A549 (cell line): ENCODE measurements at regions not wholly inside any gene's neighbourhood (a gene's known extent, or its start where the extent isn't known, plus 50 kb on each side); places are given as distances from the start of the nearest gene placed in this dataset.

Experiments used
- ATAC-seq, 2 experiments: fragments of 200-7000 bp in 1 of 2; fragments of >200 bp in 1 of 2; cut with Nextera tagmentation in 1 of 2; cut with Tn5 transposase in 1 of 2; 3 replicates each; pipeline versions ENCODE4 v1.8.0 to v1.9.1; 2018 to 2020; ENCODE audit warnings: mild to moderate bottlenecking in 1 of 2, moderate library complexity in 1 of 2
- CTCF ChIA-PET: fragments of 300-600 bp; sonication (Branson Sonifier 250); formaldehyde crosslinking; extraction: SDS; loops from one replicate; lab custom pipeline; 2021; ENCODE audit warnings: antibody characterized with exemption, inconsistent platforms; lab: Yijun Ruan, JAX
- POLR2A ChIA-PET: fragments of 350-600 bp; formaldehyde crosslinking; extraction: SDS; loops from one replicate; lab custom pipeline; 2021; ENCODE audit warnings: antibody characterized with exemption, inconsistent platforms; lab: Yijun Ruan, JAX
- DNase-seq, 2 experiments: peaks; one replicate each; pipeline versions ENCODE4 v3.0.0 to v3.0.0-alpha.2; 2011 to 2016; ENCODE audit warnings: low read depth in 1 of 2, low spot score in 1 of 2
- FAIRE-seq: peaks from 2 replicates; lab custom pipeline; 2011; peaks lifted over from hg19 to GRCh38; lab: Jason Lieb, UNC
- H3K27ac ChIP-seq, 2 experiments: fragments of >200 bp; sonication (Bioruptor Twin); formaldehyde crosslinking; 3 replicates each; pipeline ENCODE4 v1.5.1; 2016 to 2017
- H3K4me1 ChIP-seq: fragments of >200 bp; sonication (Bioruptor Twin); formaldehyde crosslinking; 3 replicates; pipeline ENCODE4 v1.6.1; 2016
- H3K4me2 ChIP-seq: fragments of >200 bp; sonication (Bioruptor Twin); formaldehyde crosslinking; 3 replicates; pipeline ENCODE4 v1.6.1; 2016
- H3K4me3 ChIP-seq: fragments of >200 bp; sonication (Bioruptor Twin); formaldehyde crosslinking; 3 replicates; pipeline ENCODE4 v1.5.1; 2016
- H3K9me3 ChIP-seq: fragments of >200 bp; sonication (Bioruptor Twin); formaldehyde crosslinking; 3 replicates; pipeline ENCODE4 v1.6.1; 2016
- CBX8 ChIP-seq: fragments of 200-600 bp; sonication (generic); IDR thresholded peaks from 2 replicates; pipeline ENCODE4 v1.6.1; 2016
- EHF ChIP-seq: fragments of 250-450 bp; sonication (Bioruptor Pico); IDR thresholded peaks from 2 replicates; pipeline ENCODE4 v1.5.0; 2020; ENCODE audit warnings: mild to moderate bottlenecking
- FOSL2 ChIP-seq, 2 experiments: fragments of 450-650 bp in 1 of 2; fragments of >200 bp in 1 of 2; sonication (Bioruptor Twin) in 1 of 2; formaldehyde crosslinking; IDR thresholded peaks; 2 replicates each; pipeline versions ENCODE4 v1.5.0 to v1.6.1; 2016 to 2020; ENCODE audit warnings: mild to moderate bottlenecking in 1 of 2, moderate library complexity in 1 of 2
- JUN ChIP-seq, 2 experiments: fragments of >200 bp; sonication (Bioruptor Twin); formaldehyde crosslinking; IDR thresholded peaks; 2 replicates in 1 of 2; 3 replicates in 1 of 2; pipeline ENCODE4 v1.6.1; 2016 to 2017
- KDM1A ChIP-seq: fragments of 200-600 bp; sonication (generic); IDR thresholded peaks from 2 replicates; pipeline ENCODE4 v1.6.1; 2016; ENCODE audit warnings: low read depth, mild to moderate bottlenecking
- KDM5A ChIP-seq: fragments of 200-600 bp; sonication (generic); IDR thresholded peaks from 2 replicates; pipeline ENCODE4 v1.6.1; 2016; ENCODE audit warnings: antibody characterized with exemption, mild to moderate bottlenecking
- MAFK ChIP-seq: fragments of 450-650 bp; IDR thresholded peaks from 2 replicates; pipeline ENCODE4 v1.6.1; 2014; ENCODE audit not compliant: partially characterized antibody
- NFE2L2 ChIP-seq: fragments of 150-350 bp; conservative IDR thresholded peaks from 2 replicates; pipeline ENCODE4 v1.6.1; 2014; ENCODE audit warnings: low read length
- NPAS2 ChIP-seq: fragments of 250-450 bp; sonication (Bioruptor Pico); IDR thresholded peaks from 2 replicates; pipeline ENCODE4 v1.8.0; 2022; ENCODE audit warnings: mild to moderate bottlenecking, moderate library complexity, borderline replicate concordance
- NR3C1 ChIP-seq: fragments of >200 bp; sonication (Bioruptor Twin); formaldehyde crosslinking; IDR thresholded peaks from 3 replicates; pipeline ENCODE4 v1.6.1; 2017
- PHF8 ChIP-seq: fragments of 200-600 bp; sonication (generic); IDR thresholded peaks from 2 replicates; pipeline ENCODE4 v1.6.1; 2016; ENCODE audit warnings: low read depth, mild to moderate bottlenecking, antibody characterized with exemption, moderate library complexity, borderline replicate concordance
- POLR2A ChIP-seq: IDR thresholded peaks from 2 replicates; pipeline ENCODE4 v1.6.1; 2012; ENCODE audit warnings: mild to moderate bottlenecking, low read length
- RCOR1 ChIP-seq: fragments of 150-350 bp; IDR thresholded peaks from 2 replicates; pipeline ENCODE4 v1.6.1; 2014; ENCODE audit warnings: antibody characterized with exemption, low read length, low read depth
- SMC3 ChIP-seq: fragments of >200 bp; sonication (Bioruptor Twin); formaldehyde crosslinking; IDR thresholded peaks from 3 replicates; pipeline ENCODE4 v1.6.1; 2018; ENCODE audit warnings: inconsistent platforms
- TFCP2L1 ChIP-seq: fragments of 250-450 bp; sonication (Bioruptor Pico); IDR thresholded peaks from 2 replicates; pipeline ENCODE4 v1.5.0; 2021; ENCODE audit warnings: mild to moderate bottlenecking
- ZC3H11A ChIP-seq: fragments of 450-650 bp; IDR thresholded peaks from 2 replicates; pipeline ENCODE4 v1.6.1; 2014; ENCODE audit warnings: antibody characterized with exemption, mild to moderate bottlenecking
- ZNF302 ChIP-seq: fragments of 250-450 bp; sonication (Bioruptor Pico); IDR thresholded peaks from 2 replicates; pipeline ENCODE4 v1.9.0; 2021; ENCODE audit warnings: inconsistent platforms, mild to moderate bottlenecking, moderate library complexity
- WGBS: methylation state at CpG from one replicate; pipeline ENCODE4 v1.1.6; 2017; ENCODE audit errors: missing lambda C conversion rate; 5-methylcytosine and 5-hydroxymethylcytosine counted together
- TF ChIP-seq, protein P1 (sequence below): fragments of 250-450 bp; sonication (Bioruptor Pico); IDR thresholded peaks from 2 replicates; pipeline ENCODE4 v1.5.0; 2021; ENCODE audit warnings: mild to moderate bottlenecking, moderate library complexity, borderline replicate concordance
- TF ChIP-seq, protein P2 (sequence below): fragments of 150-350 bp; IDR thresholded peaks from 2 replicates; pipeline ENCODE4 v1.6.1; 2014; ENCODE audit warnings: low read depth, mild to moderate bottlenecking, low read length
- TF ChIP-seq, protein P3 (sequence below): IDR thresholded peaks from 2 replicates; pipeline ENCODE4 v1.6.1; 2012; ENCODE audit warnings: low read depth, borderline replicate concordance
- TF ChIP-seq, protein P4 (sequence below): fragments of 200-600 bp; sonication (generic); IDR thresholded peaks from 2 replicates; pipeline ENCODE4 v1.6.1; 2016; ENCODE audit warnings: antibody characterized with exemption, mild to moderate bottlenecking, moderate library complexity

DNA sequence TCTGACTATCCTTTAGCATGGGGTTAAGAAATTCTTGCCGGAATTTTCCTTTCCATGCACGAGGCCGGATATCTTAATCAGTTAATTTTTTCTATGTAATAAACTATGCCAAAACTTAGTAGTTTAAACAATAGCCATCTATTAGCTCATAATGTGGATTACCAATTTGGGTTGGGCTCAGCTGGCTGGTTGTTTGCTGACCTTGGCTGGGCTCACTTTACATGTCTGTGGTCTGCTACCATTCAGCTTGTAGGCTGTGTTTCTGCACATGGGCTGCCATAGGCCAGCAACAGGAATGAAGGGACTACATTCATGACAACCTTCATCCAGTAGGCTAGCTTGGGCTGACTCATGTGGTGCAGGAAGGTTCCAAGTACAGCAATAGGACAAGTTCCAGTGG, 56.0 kb upstream of the NTPCR start:
- ChIA-PET CTCF (interaction anchor here (0.6 to 1.3 kb wide), 4 partner anchors 15 to 1580 kb away, joined by 3 read pairs; no protein-coding TSS in a partner anchor), POLR2A (no interaction called here)
- no peak for ATAC-seq

DNA sequence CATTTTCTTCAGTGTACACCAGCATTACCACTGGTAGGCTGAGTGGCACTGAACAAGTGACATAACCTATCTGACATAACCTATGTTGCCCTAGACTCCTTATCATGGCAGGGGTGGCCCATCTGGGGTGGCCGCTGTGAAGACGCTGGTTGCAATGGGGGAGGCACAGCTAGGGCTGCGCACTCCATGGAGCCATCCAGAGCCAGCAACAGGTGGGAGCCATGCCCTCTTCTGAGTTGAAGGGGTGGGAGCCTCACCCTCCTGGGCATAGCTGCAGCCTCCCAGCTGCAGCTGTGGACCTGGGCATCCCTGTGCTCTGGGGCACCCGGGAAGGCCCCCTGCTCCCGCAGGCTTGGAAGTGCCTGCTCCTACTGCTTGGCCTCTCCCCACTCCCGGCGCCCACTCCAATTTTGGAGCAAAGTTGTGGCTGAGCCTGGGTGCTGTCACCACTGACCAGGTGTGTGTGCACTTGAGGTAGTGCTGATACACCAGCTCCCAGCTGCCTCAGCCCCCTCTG, 52.4 kb upstream of the NTPCR start:
- 86% methylated on average over 6 of the region's 7 CpGs for WGBS
- ATAC-seq (no peak), FAIRE-seq (no peak), DNase-seq (no peak)
- ChIA-PET CTCF (interaction anchor here (1.0 to 1.1 kb wide), 2 partner anchors 14 to 18 kb away, joined by 4 read pairs; no protein-coding TSS in a partner anchor), POLR2A (no interaction called here)
- Histone ChIP-seq H3K4me3 (no peak overlapping the region), H3K27ac (no peak overlapping the region), H3K4me2 (no peak overlapping the region), H3K9me3 (no peaks in the 10 kb centered on the region), H3K4me1 (no peaks in the 10 kb centered on the region)
- no peak for TF ChIP-seq CBX8
- no peak for TF ChIP-seq NPAS2
- TF ChIP-seq MAFK, result no peak
- TF ChIP-seq POLR2A, result no peak
- TF ChIP-seq ZC3H11A, result no peak
- TF ChIP-seq FOSL2 (IDR thresholded peaks at IDR 0.05), result no peak
- TF ChIP-seq FOSL2 (CRISPR knock-in tag; IDR thresholded peaks at IDR 0.05), result no peak
- TF ChIP-seq, protein P1, sequence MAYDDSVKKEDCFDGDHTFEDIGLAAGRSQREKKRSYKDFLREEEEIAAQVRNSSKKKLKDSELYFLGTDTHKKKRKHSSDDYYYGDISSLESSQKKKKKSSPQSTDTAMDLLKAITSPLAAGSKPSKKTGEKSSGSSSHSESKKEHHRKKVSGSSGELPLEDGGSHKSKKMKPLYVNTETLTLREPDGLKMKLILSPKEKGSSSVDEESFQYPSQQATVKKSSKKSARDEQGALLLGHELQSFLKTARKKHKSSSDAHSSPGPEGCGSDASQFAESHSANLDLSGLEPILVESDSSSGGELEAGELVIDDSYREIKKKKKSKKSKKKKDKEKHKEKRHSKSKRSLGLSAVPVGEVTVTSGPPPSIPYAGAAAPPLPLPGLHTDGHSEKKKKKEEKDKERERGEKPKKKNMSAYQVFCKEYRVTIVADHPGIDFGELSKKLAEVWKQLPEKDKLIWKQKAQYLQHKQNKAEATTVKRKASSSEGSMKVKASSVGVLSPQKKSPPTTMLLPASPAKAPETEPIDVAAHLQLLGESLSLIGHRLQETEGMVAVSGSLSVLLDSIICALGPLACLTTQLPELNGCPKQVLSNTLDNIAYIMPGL (CRISPR knock-in tag), result no peak
- TF ChIP-seq EHF (CRISPR knock-in tag), result no peak
- TF ChIP-seq, protein P2, sequence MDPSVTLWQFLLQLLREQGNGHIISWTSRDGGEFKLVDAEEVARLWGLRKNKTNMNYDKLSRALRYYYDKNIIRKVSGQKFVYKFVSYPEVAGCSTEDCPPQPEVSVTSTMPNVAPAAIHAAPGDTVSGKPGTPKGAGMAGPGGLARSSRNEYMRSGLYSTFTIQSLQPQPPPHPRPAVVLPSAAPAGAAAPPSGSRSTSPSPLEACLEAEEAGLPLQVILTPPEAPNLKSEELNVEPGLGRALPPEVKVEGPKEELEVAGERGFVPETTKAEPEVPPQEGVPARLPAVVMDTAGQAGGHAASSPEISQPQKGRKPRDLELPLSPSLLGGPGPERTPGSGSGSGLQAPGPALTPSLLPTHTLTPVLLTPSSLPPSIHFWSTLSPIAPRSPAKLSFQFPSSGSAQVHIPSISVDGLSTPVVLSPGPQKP, result no peak
- TF ChIP-seq NFE2L2, result no peak
- no peak for TF ChIP-seq PHF8
- TF ChIP-seq KDM1A, result no peak
- no peak for TF ChIP-seq TFCP2L1 (CRISPR knock-in tag)
- TF ChIP-seq NR3C1, result no peak
- TF ChIP-seq ZNF302 (CRISPR knock-in tag), result no peak

More for the DNA sequence above, 56.0 kb upstream of the NTPCR start:
- no peak overlapping the region for H3K27ac ChIP-seq
- TF ChIP-seq, protein P2, result no peak
- TF ChIP-seq, protein P3, sequence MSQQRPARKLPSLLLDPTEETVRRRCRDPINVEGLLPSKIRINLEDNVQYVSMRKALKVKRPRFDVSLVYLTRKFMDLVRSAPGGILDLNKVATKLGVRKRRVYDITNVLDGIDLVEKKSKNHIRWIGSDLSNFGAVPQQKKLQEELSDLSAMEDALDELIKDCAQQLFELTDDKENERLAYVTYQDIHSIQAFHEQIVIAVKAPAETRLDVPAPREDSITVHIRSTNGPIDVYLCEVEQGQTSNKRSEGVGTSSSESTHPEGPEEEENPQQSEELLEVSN, result no peak
- TF ChIP-seq, protein P4, sequence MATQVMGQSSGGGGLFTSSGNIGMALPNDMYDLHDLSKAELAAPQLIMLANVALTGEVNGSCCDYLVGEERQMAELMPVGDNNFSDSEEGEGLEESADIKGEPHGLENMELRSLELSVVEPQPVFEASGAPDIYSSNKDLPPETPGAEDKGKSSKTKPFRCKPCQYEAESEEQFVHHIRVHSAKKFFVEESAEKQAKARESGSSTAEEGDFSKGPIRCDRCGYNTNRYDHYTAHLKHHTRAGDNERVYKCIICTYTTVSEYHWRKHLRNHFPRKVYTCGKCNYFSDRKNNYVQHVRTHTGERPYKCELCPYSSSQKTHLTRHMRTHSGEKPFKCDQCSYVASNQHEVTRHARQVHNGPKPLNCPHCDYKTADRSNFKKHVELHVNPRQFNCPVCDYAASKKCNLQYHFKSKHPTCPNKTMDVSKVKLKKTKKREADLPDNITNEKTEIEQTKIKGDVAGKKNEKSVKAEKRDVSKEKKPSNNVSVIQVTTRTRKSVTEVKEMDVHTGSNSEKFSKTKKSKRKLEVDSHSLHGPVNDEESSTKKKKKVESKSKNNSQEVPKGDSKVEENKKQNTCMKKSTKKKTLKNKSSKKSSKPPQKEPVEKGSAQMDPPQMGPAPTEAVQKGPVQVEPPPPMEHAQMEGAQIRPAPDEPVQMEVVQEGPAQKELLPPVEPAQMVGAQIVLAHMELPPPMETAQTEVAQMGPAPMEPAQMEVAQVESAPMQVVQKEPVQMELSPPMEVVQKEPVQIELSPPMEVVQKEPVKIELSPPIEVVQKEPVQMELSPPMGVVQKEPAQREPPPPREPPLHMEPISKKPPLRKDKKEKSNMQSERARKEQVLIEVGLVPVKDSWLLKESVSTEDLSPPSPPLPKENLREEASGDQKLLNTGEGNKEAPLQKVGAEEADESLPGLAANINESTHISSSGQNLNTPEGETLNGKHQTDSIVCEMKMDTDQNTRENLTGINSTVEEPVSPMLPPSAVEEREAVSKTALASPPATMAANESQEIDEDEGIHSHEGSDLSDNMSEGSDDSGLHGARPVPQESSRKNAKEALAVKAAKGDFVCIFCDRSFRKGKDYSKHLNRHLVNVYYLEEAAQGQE, result no peak
- TF ChIP-seq RCOR1 (no peak), ZNF302 (CRISPR knock-in tag) (no peak), JUN (IDR thresholded peaks at IDR 0.05) (no peak), CBX8 (no peak), SMC3 (no peak), POLR2A (no peak), KDM5A (no peak)
- H3K4me2 ChIP-seq, result no peak overlapping the region
- WGBS, result 86% methylated on average over 3 of the region's 3 CpGs
- DNase-seq (no peak), FAIRE-seq (no peak)
- no peaks in the 10 kb centered on the region for H3K9me3 ChIP-seq
- no peak overlapping the region for H3K4me3 ChIP-seq
- H3K4me1 ChIP-seq, result no peaks in the 10 kb centered on the region
